ENCODE measurements at regions not wholly inside any gene's neighbourhood (a gene's known extent, or its start where the extent isn't known, plus 50 kb on each side); places are given as distances from the start of the nearest gene placed in this dataset.
"Not testable (repeated sequence)": the region's sequence is repeated elsewhere in the genome, so short reads cannot be mapped to it uniquely, and the experiment has no call there.

- DNase-seq, result no peak
These were observed 512.8 kb upstream of the SLC8A1 start for GRCh38 chr2:40964509-40965250.

DNA sequence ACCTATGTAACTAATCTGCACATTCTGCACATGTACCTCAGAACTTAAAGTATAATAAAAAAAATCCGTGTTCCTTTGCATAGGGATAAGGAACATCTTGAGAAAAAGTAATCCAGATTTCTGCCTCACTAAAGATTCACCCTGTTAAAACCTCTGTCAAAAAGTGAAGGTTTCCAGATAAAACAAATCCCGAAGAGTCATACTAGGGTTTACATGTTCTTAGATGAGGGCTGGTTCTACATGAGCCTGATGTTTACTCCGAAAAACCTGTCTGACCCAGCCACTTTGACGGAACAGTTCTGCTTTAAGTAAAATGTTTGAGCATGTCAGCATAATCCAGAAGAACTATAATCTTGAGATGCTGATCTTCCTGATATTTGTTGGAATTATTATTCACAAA is 515.6 kb upstream of the SLC8A1 start:
- DNase-seq, result no peak

- no peak for DNase-seq
These were observed 523.3 kb upstream of the SLC8A1 start for GRCh38 chr2:40975151-40975550.

- DNase-seq, result no peak
These were observed 545.5 kb upstream of the SLC8A1 start for GRCh38 chr2:40997362-40997761.

- DNase-seq, result no peak
These were observed 548.5 kb upstream of the SLC8A1 start for GRCh38 chr2:41000374-41000773.

- no peak for DNase-seq
These were observed 549.0 kb upstream of the SLC8A1 start for GRCh38 chr2:41000906-41001305.

DNA sequence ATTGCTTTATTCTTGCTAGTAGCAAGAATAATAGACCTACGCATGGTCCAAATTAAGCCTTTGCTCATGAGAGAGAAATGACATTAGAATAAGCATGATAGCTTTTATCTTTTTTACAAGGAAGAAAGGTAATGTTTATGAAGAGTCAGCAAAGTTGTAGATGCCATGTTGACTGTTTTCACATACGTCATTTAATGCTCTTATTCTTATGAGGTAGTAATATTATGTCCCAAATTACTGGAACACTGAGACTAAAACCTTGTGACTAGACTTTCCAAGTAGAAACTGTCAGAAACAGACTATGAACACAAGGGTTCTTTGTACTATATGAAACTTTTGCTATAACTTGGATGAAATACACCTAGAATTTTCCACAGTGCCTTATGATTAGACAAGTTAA is 552.8 kb upstream of the SLC8A1 start:
- DNase-seq, result no peak

DNA sequence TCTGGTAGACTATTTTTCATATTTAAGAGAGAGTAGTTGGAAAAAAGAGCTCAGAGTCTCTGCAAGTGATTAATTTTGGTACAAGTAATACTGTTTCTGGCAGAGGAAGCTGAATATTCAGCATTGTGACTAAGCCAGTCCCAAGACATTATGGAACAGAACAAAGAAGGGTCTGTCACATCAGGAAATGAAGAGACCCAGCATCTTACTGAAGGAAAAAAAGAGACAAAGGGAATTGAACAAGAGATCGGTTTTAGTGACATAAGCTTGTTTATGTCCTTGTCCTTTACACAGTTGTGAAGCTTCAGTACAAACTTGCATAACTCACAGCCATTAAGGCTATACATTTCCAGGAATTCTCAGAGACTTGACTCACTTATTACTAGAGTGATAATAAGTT is 568.5 kb upstream of the SLC8A1 start:
- no peak for DNase-seq

GRCh38 chr2:41024816-41025215 is 572.9 kb upstream of the SLC8A1 start:
- DNase-seq, result no peak

GRCh38 chr2:41026613-41027012 is 574.7 kb upstream of the SLC8A1 start:
- DNase-seq, result no peak

DNA sequence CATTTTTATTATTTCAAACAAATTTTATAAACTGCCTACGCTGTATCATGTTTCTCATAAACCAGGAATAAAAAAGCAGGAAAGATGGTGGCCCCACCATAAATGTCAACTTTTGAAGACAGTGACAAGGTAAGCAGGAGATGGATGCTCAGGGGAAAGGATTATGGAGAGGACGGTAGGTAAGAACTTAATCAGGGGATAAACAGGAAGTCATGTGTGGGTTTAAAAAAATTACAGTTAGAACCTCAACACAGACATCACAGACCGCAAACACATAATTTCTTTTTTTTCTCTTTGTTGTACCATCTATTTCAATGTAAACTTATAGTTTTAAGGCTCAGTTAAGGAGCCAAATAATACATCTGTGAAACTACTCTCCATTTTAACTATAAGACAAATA is 575.2 kb upstream of the SLC8A1 start:
- DNase-seq, result no peak

DNA sequence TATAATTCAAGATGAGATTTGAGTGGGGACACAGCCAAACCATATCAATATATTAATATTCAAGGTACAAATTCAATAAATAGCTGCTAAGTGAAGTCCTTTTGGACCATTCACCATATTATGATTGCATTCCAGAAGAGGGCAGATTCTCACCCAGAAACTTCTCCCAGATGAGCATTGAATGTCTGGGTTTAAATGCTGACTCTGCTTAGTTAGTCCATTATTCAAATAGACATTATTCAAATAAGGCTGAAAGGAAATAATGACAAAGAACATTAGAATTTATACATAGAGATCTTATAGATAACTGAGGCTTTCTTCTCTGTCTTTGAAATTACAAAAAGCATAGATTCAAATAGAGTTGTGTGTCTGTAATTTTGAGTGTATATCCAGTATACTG is 579.4 kb upstream of the SLC8A1 start:
- no peak for DNase-seq

DNA sequence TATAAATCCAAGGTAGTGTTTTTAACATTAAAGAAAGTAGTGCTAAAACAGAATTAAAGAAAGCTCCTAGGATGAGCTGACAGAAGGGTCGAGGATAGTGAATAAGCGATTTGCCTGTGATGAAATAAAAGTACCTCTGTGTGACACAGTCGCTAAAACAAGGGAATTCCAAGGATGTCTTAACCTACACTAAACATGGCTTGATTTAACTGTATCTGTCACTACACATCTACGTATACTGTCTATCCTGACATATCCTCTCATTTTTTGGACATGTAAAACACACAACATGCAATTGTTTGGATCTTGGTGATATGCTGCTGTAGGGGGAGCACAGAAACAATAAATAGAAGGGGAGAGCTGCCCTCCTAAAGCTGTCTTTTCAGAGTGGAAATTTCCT is 580.8 kb upstream of the SLC8A1 start:
- no peak for DNase-seq

DNA sequence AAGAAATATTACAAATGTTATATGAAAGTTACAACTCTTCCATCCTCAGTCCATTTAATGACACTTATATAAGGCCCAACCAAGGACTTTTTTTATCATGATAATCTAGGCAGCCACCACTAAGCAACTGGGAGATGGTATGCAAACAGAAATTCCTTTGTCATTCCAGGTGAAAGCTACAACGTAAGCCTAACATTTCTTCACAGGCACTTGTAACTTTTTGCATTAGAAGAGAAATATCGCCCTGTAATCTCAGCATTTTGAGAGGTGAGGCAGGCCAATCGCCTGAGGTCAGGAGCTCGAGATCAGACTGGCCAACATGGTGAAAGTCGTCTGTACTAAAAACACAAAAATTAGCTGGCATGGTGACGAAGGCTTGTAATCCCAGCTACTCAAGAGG is 581.2 kb upstream of the SLC8A1 start:
- DNase-seq, result no peak

GRCh38 chr2:41038408-41038807 is 586.5 kb upstream of the SLC8A1 start:
- no peak for DNase-seq

- not testable (repeated sequence) for DNase-seq
These were observed 587.9 kb upstream of the SLC8A1 start for GRCh38 chr2:41039750-41040149.

DNA sequence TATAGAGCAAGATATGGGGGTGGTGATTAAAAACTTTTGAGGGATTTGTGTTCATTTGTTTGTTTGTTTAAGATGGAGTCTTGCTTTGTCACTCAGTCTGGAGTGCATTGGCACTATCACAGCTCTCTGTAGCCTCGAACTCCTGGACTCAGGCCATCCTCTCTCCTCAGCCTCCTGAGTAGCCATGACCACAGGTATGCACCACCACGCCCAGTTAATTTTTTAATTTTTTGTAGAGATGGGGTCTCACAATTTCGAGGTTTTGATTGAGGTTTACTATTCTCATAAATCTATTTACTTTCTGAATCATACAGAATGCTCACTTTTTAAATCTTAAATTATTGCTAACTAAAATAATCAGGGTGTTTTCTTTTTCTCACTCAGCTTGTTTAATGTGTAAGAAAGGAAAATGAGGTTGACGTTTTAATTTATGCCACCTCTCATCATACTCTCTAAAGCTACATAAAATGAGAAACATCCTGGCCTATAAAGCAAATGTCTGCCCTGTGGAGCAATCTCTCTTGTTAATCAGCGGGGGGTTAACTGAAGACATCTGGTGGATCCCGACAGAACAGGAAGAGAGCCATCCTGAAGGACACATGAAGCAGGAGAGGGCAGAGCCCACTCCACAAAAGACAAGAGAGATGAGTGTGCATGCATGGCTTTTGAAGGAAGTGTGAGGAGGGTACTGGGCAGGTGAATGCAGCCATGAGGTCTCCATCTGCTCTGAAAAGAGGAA is 589.1 kb upstream of the SLC8A1 start:
- DNase-seq, result no peak

- DNase-seq, result no peak
These were observed 590.5 kb upstream of the SLC8A1 start for GRCh38 chr2:41042343-41042742.

DNA sequence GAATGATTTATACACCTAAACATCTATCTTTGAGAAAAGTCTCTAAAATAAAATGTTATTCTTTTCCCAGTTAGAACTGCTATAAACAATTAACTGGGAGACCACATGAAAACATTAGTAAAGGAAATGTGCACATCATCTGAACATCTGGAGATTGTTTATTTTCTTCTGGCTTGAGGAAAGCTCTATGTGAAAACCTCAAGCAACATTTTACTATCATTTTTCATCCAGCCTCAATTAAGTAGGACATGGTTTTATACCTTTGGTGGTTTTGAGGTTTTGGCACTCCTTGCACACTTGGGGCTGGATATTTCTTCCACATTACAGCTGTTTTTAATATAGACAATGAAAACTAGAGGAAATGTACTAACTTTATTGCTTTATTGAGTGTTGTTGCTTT is 609.5 kb upstream of the SLC8A1 start:
- no peak for DNase-seq

DNA sequence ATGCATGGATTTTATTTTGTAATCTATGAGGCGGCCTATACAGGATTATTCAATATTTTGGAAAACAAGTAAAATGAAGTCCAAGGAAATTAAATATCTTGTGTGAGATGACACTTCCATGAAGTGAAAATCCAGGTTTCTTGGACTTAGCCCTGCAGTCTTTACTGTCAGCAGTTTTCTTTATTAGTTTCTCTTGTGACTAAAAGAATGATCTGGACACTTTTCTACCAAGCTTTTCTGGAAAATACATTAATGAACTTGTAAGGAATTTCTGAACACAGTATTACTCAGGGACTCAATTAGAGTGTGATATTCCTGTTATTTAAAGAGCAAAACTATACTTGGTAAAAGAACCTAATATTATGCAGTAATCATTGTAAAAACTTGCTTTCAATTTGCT is 610.4 kb upstream of the SLC8A1 start:
- no peak for DNase-seq

DNA sequence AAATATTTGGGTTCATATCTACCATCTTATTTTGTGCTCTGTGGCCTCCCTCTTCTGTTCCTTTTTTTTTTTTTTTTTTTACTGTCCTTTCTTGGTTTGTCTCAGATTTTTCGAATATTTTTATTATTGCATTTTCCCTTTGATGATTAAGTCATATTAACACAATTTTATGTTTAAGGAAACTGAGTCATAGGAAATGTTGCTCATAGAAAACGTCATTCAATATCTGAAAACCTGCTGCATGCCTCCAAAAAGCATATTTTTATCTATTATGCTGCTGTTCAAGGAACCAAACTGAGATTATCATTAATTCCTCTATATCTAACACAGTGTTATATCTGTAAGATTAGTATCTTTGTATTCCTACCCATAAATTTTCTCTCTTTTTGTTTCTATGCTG is 614.3 kb upstream of the SLC8A1 start:
- no peak for DNase-seq

DNA sequence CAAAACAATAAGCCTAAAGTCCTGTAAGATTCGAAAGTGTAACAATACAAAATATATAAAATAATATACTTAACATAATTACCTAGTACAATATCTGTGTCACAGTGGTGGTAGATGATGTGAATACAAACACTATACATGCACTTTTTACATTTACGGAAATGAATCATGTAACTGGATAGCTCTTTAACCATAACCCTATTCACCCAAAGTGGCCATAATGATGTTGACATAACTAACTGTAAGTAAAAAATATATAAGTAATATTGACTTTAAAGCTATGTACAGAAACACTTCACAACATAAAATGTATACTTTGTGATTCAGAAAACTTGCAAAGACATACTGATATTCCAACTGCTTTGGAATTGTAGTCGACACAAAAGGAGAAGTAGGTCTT is 616.9 kb upstream of the SLC8A1 start:
- no peak for DNase-seq

DNA sequence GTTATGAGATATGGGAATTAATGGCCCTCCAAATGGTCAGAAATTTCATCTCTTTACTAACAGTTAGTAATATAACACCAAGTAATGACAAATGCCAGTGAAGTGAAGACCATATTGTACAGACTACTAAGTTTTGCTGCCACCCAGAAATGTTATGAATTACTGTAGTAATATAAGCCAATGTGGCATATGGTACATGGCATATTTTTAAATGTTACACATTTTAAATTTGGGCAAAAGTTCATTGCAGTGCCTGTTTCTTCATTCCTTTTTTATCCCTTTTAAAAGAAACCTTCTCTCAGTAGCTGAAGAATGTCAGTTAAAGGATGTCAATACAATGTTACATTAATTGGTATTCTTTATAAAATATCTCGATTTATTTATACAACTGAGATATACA is 626.5 kb upstream of the SLC8A1 start:
- DNase-seq, result no peak

GRCh38 chr2:41079011-41079410 is 627.1 kb upstream of the SLC8A1 start:
- no peak for DNase-seq

GRCh38 chr2:41084321-41084720 is 632.4 kb upstream of the SLC8A1 start:
- DNase-seq, result no peak
